Neural cell (in vitro differentiated cells): ENCODE measurements at regions not wholly inside any gene's neighbourhood (a gene's known extent, or its start where the extent isn't known, plus 50 kb on each side); places are given as distances from the start of the nearest gene placed in this dataset.

Source experiments
- EP300 ChIP-seq: fragments of 450-650 bp; conservative IDR thresholded peaks from 2 replicates; pipeline ENCODE4 v1.6.1; 2014; ENCODE audit warnings: antibody characterized with exemption, mild to moderate bottlenecking, moderate library complexity; ENCODE audit not compliant: poor library complexity, severe bottlenecking
- POLR2AphosphoS5 ChIP-seq: IDR thresholded peaks from 2 replicates; pipeline ENCODE4 v1.6.1; 2012
- TF ChIP-seq, protein P1 (sequence below): fragments of 450-650 bp; IDR thresholded peaks from 2 replicates; pipeline ENCODE4 v1.5.1; 2014; ENCODE audit warnings: antibody characterized with exemption, mild to moderate bottlenecking, moderate library complexity; ENCODE audit not compliant: poor library complexity, severe bottlenecking

DNA sequence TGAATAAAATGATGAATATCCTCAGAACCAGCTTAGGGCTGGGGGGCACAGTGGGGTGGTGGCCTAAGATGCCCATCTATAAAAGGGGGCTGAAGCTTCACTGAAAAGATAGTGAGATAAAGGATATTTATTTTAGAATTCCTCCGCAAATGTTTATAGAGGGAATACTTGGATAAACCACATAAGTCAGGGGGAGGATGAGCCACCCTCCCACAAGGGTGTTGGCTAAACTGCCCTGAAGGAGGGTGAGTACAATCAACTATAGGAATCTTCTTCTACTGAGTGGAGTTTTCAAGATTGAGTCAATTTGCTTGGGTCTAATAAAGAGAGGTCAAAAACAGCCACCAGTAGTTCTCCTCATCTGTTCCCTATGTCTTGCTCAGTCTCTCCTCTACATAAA lies 114.5 kb upstream of the TANK start:
- TF ChIP-seq, protein P1, sequence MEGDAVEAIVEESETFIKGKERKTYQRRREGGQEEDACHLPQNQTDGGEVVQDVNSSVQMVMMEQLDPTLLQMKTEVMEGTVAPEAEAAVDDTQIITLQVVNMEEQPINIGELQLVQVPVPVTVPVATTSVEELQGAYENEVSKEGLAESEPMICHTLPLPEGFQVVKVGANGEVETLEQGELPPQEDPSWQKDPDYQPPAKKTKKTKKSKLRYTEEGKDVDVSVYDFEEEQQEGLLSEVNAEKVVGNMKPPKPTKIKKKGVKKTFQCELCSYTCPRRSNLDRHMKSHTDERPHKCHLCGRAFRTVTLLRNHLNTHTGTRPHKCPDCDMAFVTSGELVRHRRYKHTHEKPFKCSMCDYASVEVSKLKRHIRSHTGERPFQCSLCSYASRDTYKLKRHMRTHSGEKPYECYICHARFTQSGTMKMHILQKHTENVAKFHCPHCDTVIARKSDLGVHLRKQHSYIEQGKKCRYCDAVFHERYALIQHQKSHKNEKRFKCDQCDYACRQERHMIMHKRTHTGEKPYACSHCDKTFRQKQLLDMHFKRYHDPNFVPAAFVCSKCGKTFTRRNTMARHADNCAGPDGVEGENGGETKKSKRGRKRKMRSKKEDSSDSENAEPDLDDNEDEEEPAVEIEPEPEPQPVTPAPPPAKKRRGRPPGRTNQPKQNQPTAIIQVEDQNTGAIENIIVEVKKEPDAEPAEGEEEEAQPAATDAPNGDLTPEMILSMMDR = no peak
- TF ChIP-seq POLR2AphosphoS5 = no peak
- TF ChIP-seq EP300 = no peak
